LNCaP clone FGC (cell line): ENCODE measurements at regions not wholly inside any gene's neighbourhood (a gene's known extent, or its start where the extent isn't known, plus 50 kb on each side); places are given as distances from the start of the nearest gene placed in this dataset.

ENCODE experiments used
- DNase-seq: peaks from one replicate; pipeline ENCODE4 v3.0.0-alpha.2; 2011; ENCODE audit warnings: low read depth
- H3K4me3 ChIP-seq: 2 replicates; pipeline ENCODE4 v1.5.1; 2011; ENCODE audit warnings: mild to moderate bottlenecking, low read depth, low read length, control low read depth
- TF ChIP-seq, protein P1 (sequence below): IDR thresholded peaks from 2 replicates; pipeline ENCODE4 v1.5.1; 2012; ENCODE audit warnings: mild to moderate bottlenecking; ENCODE audit not compliant: control insufficient read depth, insufficient read depth; ENCODE audit errors: extremely low read depth

- TF ChIP-seq, protein P1, sequence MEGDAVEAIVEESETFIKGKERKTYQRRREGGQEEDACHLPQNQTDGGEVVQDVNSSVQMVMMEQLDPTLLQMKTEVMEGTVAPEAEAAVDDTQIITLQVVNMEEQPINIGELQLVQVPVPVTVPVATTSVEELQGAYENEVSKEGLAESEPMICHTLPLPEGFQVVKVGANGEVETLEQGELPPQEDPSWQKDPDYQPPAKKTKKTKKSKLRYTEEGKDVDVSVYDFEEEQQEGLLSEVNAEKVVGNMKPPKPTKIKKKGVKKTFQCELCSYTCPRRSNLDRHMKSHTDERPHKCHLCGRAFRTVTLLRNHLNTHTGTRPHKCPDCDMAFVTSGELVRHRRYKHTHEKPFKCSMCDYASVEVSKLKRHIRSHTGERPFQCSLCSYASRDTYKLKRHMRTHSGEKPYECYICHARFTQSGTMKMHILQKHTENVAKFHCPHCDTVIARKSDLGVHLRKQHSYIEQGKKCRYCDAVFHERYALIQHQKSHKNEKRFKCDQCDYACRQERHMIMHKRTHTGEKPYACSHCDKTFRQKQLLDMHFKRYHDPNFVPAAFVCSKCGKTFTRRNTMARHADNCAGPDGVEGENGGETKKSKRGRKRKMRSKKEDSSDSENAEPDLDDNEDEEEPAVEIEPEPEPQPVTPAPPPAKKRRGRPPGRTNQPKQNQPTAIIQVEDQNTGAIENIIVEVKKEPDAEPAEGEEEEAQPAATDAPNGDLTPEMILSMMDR: no peak
- H3K4me3 ChIP-seq: no peak overlapping the region
- no peak for DNase-seq
Measured at GRCh38 chr2:217016796-217017419, 157.0 kb upstream of the TNP1 start.

DNA sequence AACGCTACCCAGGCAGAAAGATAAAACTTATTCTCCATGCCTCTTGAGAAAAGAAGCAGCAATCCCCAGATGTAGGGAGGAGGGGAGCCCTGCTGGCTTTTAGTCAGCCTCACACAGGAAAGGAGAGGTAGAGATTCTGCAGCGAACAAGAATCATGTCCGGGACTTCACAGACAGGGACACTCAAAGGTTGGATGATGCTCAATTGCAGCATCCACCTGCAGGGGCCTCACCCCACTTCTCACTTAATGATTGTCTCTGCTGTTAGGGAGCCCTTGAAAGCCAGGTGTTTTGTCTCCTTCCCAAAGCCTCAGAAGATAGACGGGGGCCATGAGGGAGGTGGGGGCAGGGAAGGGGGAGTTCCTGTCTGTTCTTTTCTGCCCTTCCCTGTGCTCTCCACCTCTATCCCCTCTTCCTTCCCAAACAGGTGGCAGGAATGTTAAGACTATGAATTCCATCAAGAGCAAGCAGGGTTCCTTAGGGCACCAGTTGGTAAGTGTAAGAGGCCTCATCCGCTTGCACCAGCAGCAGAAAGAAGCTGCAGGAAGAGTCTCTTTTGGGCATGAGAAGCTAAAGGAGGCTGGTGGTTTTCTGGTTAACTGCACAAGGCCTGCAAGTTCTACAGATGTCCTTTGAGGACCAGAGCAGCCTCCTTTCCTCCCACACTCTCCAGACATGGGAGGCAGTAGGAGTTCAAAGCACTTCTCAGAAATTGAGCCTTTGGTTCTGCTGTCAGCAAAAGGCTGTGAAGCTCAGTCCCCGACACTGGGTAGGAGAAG is 154.7 kb upstream of the TNP1 start:
- TF ChIP-seq, protein P1: no peak
- no peak for DNase-seq
- H3K4me3 ChIP-seq: no peak overlapping the region

- DNase-seq: no peak
- no peak overlapping the region for H3K4me3 ChIP-seq
- TF ChIP-seq, protein P1: no peak
Measured at GRCh38 chr2:217013926-217014325, 154.1 kb upstream of the TNP1 start.

- no peak for DNase-seq
- TF ChIP-seq, protein P1: no peak
Measured at GRCh38 chr2:217011576-217011975, 151.7 kb upstream of the TNP1 start.

GRCh38 chr2:217010173-217010572 is 150.3 kb upstream of the TNP1 start:
- TF ChIP-seq, protein P1: no peak
- DNase-seq: no peak
- H3K4me3 ChIP-seq: no peak overlapping the region

More at GRCh38 chr2:217011576-217011975, 151.7 kb upstream of the TNP1 start:
- no peak overlapping the region for H3K4me3 ChIP-seq

DNA sequence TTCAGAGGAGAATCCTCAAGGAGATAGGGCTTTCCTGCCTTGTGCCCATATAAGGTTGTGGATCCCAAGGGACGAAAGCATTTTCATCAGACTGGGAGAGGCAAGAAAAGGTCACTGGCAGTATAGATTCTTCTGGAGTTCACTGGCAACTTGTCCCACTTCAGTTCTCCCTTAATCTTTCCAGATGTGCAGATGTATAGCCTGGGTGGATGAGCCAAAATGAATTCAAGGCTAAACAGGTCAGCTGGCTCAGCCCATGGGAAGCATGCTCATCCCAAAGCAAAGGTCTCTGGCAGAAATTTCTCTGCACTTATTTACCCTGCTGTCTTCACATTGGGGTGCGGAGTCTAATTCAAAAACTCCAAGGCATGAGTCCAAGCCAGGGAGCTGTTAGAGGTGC is 148.9 kb upstream of the TNP1 start:
- DNase-seq: no peak
- TF ChIP-seq, protein P1: no peak
- no peak overlapping the region for H3K4me3 ChIP-seq
